ENCODE measurements at regions not wholly inside any gene's neighbourhood (a gene's known extent, or its start where the extent isn't known, plus 50 kb on each side); places are given as distances from the start of the nearest gene placed in this dataset.

DNA sequence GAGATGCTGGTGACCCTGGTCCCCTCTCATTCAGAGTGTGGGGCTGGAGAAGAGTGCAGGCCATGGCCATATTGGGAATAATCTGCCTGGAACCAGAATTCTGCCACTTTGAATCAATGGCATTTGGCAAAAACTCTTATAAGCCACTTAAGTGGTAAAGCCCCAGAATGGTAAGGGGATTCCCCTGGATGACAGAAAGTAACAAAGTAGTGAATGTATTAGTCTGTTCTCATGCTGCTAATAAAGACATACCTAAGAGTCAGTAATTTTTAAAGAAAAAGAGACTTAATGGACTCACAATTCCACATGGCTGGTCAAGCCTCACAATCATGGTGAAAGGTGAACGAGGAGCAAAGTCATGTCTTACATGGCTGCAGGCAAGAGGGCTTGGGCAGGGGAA lies 248.6 kb downstream of the SH2D4B start:
- TF ChIP-seq, protein P1, sequence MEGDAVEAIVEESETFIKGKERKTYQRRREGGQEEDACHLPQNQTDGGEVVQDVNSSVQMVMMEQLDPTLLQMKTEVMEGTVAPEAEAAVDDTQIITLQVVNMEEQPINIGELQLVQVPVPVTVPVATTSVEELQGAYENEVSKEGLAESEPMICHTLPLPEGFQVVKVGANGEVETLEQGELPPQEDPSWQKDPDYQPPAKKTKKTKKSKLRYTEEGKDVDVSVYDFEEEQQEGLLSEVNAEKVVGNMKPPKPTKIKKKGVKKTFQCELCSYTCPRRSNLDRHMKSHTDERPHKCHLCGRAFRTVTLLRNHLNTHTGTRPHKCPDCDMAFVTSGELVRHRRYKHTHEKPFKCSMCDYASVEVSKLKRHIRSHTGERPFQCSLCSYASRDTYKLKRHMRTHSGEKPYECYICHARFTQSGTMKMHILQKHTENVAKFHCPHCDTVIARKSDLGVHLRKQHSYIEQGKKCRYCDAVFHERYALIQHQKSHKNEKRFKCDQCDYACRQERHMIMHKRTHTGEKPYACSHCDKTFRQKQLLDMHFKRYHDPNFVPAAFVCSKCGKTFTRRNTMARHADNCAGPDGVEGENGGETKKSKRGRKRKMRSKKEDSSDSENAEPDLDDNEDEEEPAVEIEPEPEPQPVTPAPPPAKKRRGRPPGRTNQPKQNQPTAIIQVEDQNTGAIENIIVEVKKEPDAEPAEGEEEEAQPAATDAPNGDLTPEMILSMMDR (IDR thresholded peaks at IDR 0.05), result no peak
- no peak for TF ChIP-seq POLR2A (IDR thresholded peaks at IDR 0.05)
- no peak for TF ChIP-seq EP300 (IDR thresholded peaks at IDR 0.05)
